H1 (cell line): ENCODE measurements at regions not wholly inside any gene's neighbourhood (a gene's known extent, or its start where the extent isn't known, plus 50 kb on each side); places are given as distances from the start of the nearest gene placed in this dataset.

ENCODE experiments used
- BCL11A ChIP-seq, 2 experiments: IDR thresholded peaks; one replicate each; pipeline ENCODE4 v1.6.1; 2011; ENCODE audit warnings: low read depth in 2 of 2, low read length in 2 of 2, mild to moderate bottlenecking in 2 of 2
- CBX5 ChIP-seq: fragments of 300-800, 300-1000 bp; sonication (generic); IDR thresholded peaks from 2 replicates; pipeline ENCODE4 v1.7.1; 2016; ENCODE audit warnings: antibody characterized with exemption, low read length, low read depth
- CHD1 ChIP-seq: IDR thresholded peaks from 2 replicates; pipeline ENCODE4 v1.6.1; 2012; ENCODE audit warnings: low read depth, low read length, improper control_type of control experiment
- CHD2 ChIP-seq: IDR thresholded peaks from 2 replicates; pipeline ENCODE4 v1.6.1; 2012; ENCODE audit warnings: low read length, improper control_type of control experiment
- CTBP2 ChIP-seq: IDR thresholded peaks from 2 replicates; pipeline ENCODE4 v1.7.0; 2011; ENCODE audit warnings: borderline replicate concordance, mild to moderate bottlenecking, moderate library complexity, mixed read lengths, low read length; ENCODE audit not compliant: insufficient read depth, insufficient read length
- CTCF ChIP-seq, 3 experiments: IDR thresholded peaks; 1 replicate in 2 of 3; 2 replicates in 1 of 3; pipeline versions ENCODE4 v1.5.1 to v1.6.1; 2011; ENCODE audit warnings: low read length in 3 of 3, mild to moderate bottlenecking in 3 of 3, inconsistent platforms in 2 of 3, low read depth in 1 of 3, moderate library complexity in 1 of 3; ENCODE audit not compliant: insufficient read depth in 1 of 3; ENCODE audit errors: control extremely low read depth in 1 of 3
- EP300 ChIP-seq, 2 experiments: IDR thresholded peaks; 1 replicate in 1 of 2; 2 replicates in 1 of 2; pipeline ENCODE4 v1.6.1; 2011 to 2012; ENCODE audit warnings: low read depth in 2 of 2, low read length in 2 of 2, mild to moderate bottlenecking in 2 of 2, borderline replicate concordance in 1 of 2, inconsistent platforms in 1 of 2, moderate library complexity in 1 of 2
- HDAC6 ChIP-seq: IDR thresholded peaks from one replicate; pipeline ENCODE4 v1.7.1; 2012; ENCODE audit warnings: low read depth, mild to moderate bottlenecking, inconsistent platforms, low read length, moderate library complexity
- KDM5A ChIP-seq: fragments of 200-600 bp; IDR thresholded peaks from 2 replicates; pipeline ENCODE4 v1.7.1; 2012; ENCODE audit warnings: mild to moderate bottlenecking, low read length, inconsistent platforms, mixed read lengths
- POLR2A ChIP-seq, 2 experiments: IDR thresholded peaks; 1 replicate in 1 of 2; 2 replicates in 1 of 2; pipeline ENCODE4 v1.6.1; 2011; ENCODE audit warnings: low read depth in 2 of 2, low read length in 2 of 2, mild to moderate bottlenecking in 2 of 2; ENCODE audit errors: control extremely low read depth in 1 of 2
- RAD21 ChIP-seq, 2 experiments: IDR thresholded peaks in 1 of 2; conservative IDR thresholded peaks in 1 of 2; 2 replicates each; pipeline ENCODE4 v1.6.1; 2011; ENCODE audit warnings: low read depth in 2 of 2, low read length in 2 of 2, improper control_type of control experiment in 1 of 2, inconsistent platforms in 1 of 2, mild to moderate bottlenecking in 1 of 2, moderate library complexity in 1 of 2
- SP1 ChIP-seq: IDR thresholded peaks from 2 replicates; pipeline ENCODE4 v1.6.1; 2011; ENCODE audit warnings: low read depth, low read length
- SUZ12 ChIP-seq: fragments of 200-600 bp; sonication (generic); IDR thresholded peaks from 2 replicates; pipeline ENCODE4 v1.6.1; 2012; ENCODE audit warnings: mild to moderate bottlenecking, inconsistent platforms, low read length, moderate library complexity, mixed read lengths

GRCh38 chr13:74037762-74038161 lies 96.4 kb downstream of the KLF12 start:
- TF ChIP-seq CTCF (IDR thresholded peaks at IDR 0.05; ENCODE audit: control extremely low read depth in 1 of 3, insufficient read depth in 1 of 3, low read depth in 1 of 3, low read length in 3 of 3) (no peak), CHD1 (no peak), CHD2 (no peak), CTBP2 (no peak), HDAC6 (no peak), KDM5A (no peak), SUZ12 (no peak), SP1 (no peak), POLR2A (IDR thresholded peaks at IDR 0.05; ENCODE audit: control extremely low read depth in 1 of 2, low read depth in 2 of 2, low read length in 2 of 2) (no peak), BCL11A (IDR thresholded peaks at IDR 0.05; ENCODE audit: low read depth in 2 of 2, low read length in 2 of 2) (no peak), RAD21 (IDR thresholded peaks at IDR 0.05 in 1 of 2, conservative IDR thresholded peaks at IDR 0.05 in 1 of 2; ENCODE audit: low read depth in 2 of 2, low read length in 2 of 2) (no peak), CBX5 (no peak), EP300 (IDR thresholded peaks at IDR 0.05; ENCODE audit: borderline replicate concordance in 1 of 2, low read depth in 2 of 2, low read length in 2 of 2) (no peak)
